Endodermal cell (in vitro differentiated cells): ENCODE measurements at regions not wholly inside any gene's neighbourhood (a gene's known extent, or its start where the extent isn't known, plus 50 kb on each side); places are given as distances from the start of the nearest gene placed in this dataset.

Experiments used
- DNase-seq: peaks from one replicate; pipeline ENCODE4 v3.0.0-alpha.2; 2017
- H3K27ac ChIP-seq: 2 replicates; pipeline ENCODE4 v1.5.1; 2013; ENCODE audit warnings: mild to moderate bottlenecking, low read depth, low read length, moderate library complexity
- H3K27me3 ChIP-seq: 2 replicates; pipeline ENCODE4 v1.6.1; 2013; ENCODE audit warnings: mild to moderate bottlenecking, low read length, moderate library complexity; ENCODE audit not compliant: insufficient read depth, control insufficient read depth, poor library complexity, severe bottlenecking
- H3K36me3 ChIP-seq: 2 replicates; pipeline ENCODE4 v1.7.0; 2013; ENCODE audit warnings: mild to moderate bottlenecking, low read length, moderate library complexity; ENCODE audit not compliant: control insufficient read depth, insufficient read depth
- H3K4me1 ChIP-seq: one replicate; pipeline ENCODE4 v1.7.0; 2013; ENCODE audit warnings: low read length; ENCODE audit not compliant: control insufficient read depth, insufficient read depth
- H3K4me3 ChIP-seq: 2 replicates; pipeline ENCODE4 v1.5.1; 2013; ENCODE audit warnings: mild to moderate bottlenecking, low read length, moderate library complexity
- H3K9ac ChIP-seq: 2 replicates; pipeline ENCODE4 v1.6.1; 2013; ENCODE audit warnings: mild to moderate bottlenecking, low read length, moderate library complexity; ENCODE audit not compliant: poor library complexity, severe bottlenecking; ENCODE audit errors: extremely low read depth
- H3K9me3 ChIP-seq: 2 replicates; pipeline ENCODE4 v1.6.1; 2013; ENCODE audit warnings: mild to moderate bottlenecking, low read length, moderate library complexity; ENCODE audit not compliant: control insufficient read depth
- H3K27ac Mint-ChIP-seq: 2 replicates; pipeline ENCODE4 v1.8.0; 2020; ENCODE audit warnings: mixed read lengths
- H3K27me3 Mint-ChIP-seq: 2 replicates; pipeline ENCODE4 v1.8.0; 2021; ENCODE audit warnings: mild to moderate bottlenecking, mixed read lengths; ENCODE audit not compliant: insufficient read depth
- H3K36me3 Mint-ChIP-seq: 2 replicates; pipeline ENCODE4 v1.8.0; 2020; ENCODE audit warnings: low read depth, mixed read lengths
- H3K4me1 Mint-ChIP-seq: 2 replicates; pipeline ENCODE4 v1.8.0; 2020; ENCODE audit warnings: mixed read lengths
- H3K4me3 Mint-ChIP-seq: 2 replicates; pipeline ENCODE4 v1.8.0; 2020; ENCODE audit warnings: mild to moderate bottlenecking, moderate library complexity, mixed read lengths
- H3K9me3 Mint-ChIP-seq: 2 replicates; pipeline ENCODE4 v1.8.0; 2020; ENCODE audit warnings: mild to moderate bottlenecking, mixed read lengths
- WGBS, 2 experiments: methylation state at CpG; one replicate each; pipeline versions ENCODE4 v1.1.5 to v1.1.7; 2013; ENCODE audit warnings: missing lambda C conversion rate in 2 of 2, mixed read lengths in 1 of 2; ENCODE audit not compliant: insufficient coverage in 1 of 2, insufficient read length in 1 of 2; 5-methylcytosine and 5-hydroxymethylcytosine counted together
- TF ChIP-seq, protein P1 (sequence below): fragments of 200-600 bp; sonication (generic); conservative IDR thresholded peaks from 2 replicates; pipeline ENCODE4 v1.5.0; 2021; ENCODE audit warnings: antibody characterized with exemption, mild to moderate bottlenecking

DNA sequence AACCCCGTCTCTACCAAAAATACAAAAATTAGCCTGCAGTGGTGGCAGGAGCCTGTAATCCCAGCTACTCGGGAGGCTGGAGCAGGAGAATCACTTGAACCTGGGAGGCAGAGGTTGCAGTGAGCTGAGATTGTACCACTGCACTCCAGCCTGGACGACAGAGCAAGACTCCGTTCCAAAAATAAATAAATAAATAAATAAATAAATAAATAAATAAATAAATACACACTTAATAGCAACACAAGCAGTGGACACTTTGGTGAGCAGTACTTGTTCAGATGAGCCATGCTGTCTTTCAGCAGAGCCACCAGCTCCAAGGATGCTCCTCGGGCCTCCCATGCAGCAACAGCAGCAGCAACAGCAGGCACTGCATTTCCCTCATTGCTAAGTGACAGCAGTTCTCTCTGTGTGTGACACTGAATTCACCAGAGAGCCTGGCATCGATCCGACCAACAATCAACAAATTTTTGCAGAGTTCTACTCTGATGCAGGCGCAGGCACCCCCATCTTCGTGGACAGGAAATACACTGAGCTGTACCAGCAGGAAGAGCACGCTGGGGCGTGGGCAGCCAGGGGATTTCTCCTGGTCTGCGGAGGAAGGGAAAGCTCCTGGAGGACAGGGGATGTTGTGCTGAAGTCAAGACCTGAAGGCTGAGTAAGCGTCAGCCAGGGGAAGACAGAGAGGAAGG, 54.0 kb upstream of the SNX9 start:
- Histone ChIP-seq H3K27ac (no peak overlapping the region), H3K9ac (no peak overlapping the region), H3K27me3 (no peaks in the 10 kb centered on the region), H3K9me3 (no peaks in the 10 kb centered on the region), H3K4me1 (no peaks in the 10 kb centered on the region), H3K36me3 (no peaks in the 10 kb centered on the region), H3K4me3 (no peak overlapping the region)
- 91 to 94% methylated on average over 7 to 11 of the region's 13 CpGs for WGBS, 2 experiments
- peaks cover 15% of the 10 kb centered on the region for H3K4me1 Mint-ChIP-seq
- peaks cover 9% of the 10 kb centered on the region for H3K9me3 Mint-ChIP-seq
- peaks cover 14% of the 10 kb centered on the region for H3K27me3 Mint-ChIP-seq
- TF ChIP-seq, protein P1, sequence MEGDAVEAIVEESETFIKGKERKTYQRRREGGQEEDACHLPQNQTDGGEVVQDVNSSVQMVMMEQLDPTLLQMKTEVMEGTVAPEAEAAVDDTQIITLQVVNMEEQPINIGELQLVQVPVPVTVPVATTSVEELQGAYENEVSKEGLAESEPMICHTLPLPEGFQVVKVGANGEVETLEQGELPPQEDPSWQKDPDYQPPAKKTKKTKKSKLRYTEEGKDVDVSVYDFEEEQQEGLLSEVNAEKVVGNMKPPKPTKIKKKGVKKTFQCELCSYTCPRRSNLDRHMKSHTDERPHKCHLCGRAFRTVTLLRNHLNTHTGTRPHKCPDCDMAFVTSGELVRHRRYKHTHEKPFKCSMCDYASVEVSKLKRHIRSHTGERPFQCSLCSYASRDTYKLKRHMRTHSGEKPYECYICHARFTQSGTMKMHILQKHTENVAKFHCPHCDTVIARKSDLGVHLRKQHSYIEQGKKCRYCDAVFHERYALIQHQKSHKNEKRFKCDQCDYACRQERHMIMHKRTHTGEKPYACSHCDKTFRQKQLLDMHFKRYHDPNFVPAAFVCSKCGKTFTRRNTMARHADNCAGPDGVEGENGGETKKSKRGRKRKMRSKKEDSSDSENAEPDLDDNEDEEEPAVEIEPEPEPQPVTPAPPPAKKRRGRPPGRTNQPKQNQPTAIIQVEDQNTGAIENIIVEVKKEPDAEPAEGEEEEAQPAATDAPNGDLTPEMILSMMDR, result no peak
- no peak for DNase-seq
- H3K36me3 Mint-ChIP-seq, result peaks cover 2% of the 10 kb centered on the region
- H3K27ac Mint-ChIP-seq, result no peak overlapping the region
- no peak overlapping the region for H3K4me3 Mint-ChIP-seq

- no peak overlapping the region for H3K9ac ChIP-seq
- H3K36me3 ChIP-seq, result no peaks in the 10 kb centered on the region
- no peaks in the 10 kb centered on the region for H3K9me3 ChIP-seq
- peaks cover 6% of the 10 kb centered on the region for H3K4me1 Mint-ChIP-seq
- H3K27me3 ChIP-seq, result no peaks in the 10 kb centered on the region
- H3K4me3 Mint-ChIP-seq, result no peak overlapping the region
- TF ChIP-seq, protein P1, result no peak
- H3K27ac Mint-ChIP-seq, result no peak overlapping the region
- H3K9me3 Mint-ChIP-seq, result peaks cover 9% of the 10 kb centered on the region
- H3K4me1 ChIP-seq, result no peaks in the 10 kb centered on the region
- no peak overlapping the region for H3K27ac ChIP-seq
- no peak for DNase-seq
- H3K27me3 Mint-ChIP-seq, result peaks cover 14% of the 10 kb centered on the region
- WGBS, 2 experiments, result 90 to 94% methylated on average over 8 to 10 of the region's 10 CpGs
- H3K36me3 Mint-ChIP-seq, result peaks cover 2% of the 10 kb centered on the region
- no peak overlapping the region for H3K4me3 ChIP-seq
These were observed 53.1 kb upstream of the SNX9 start for GRCh38 chr6:157769776-157770426.

GRCh38 chr6:157770946-157771345, 52.1 kb upstream of the SNX9 start:
- TF ChIP-seq, protein P1, result no peak
- Histone ChIP-seq H3K4me1 (no peaks in the 10 kb centered on the region), H3K36me3 (no peaks in the 10 kb centered on the region), H3K27ac (no peak overlapping the region), H3K9me3 (no peaks in the 10 kb centered on the region), H3K9ac (no peak overlapping the region), H3K4me3 (no peak overlapping the region), H3K27me3 (no peaks in the 10 kb centered on the region)
- no peak overlapping the region for H3K27ac Mint-ChIP-seq
- DNase-seq, result no peak
- H3K4me1 Mint-ChIP-seq, result peaks cover 5% of the 10 kb centered on the region
- WGBS, 2 experiments, result no CpG with 5 or more reads among the region's 1 CpG
- H3K4me3 Mint-ChIP-seq, result no peak overlapping the region
- peaks cover 8% of the 10 kb centered on the region for H3K9me3 Mint-ChIP-seq
- peaks cover 14% of the 10 kb centered on the region for H3K27me3 Mint-ChIP-seq
- H3K36me3 Mint-ChIP-seq, result peaks cover 2% of the 10 kb centered on the region
